ENCODE measurements at regions not wholly inside any gene's neighbourhood (a gene's known extent, or its start where the extent isn't known, plus 50 kb on each side); places are given as distances from the start of the nearest gene placed in this dataset.
A peak's percentile ranks its signal among the peaks of the same experiment; 100 is the strongest.

GRCh38 chr9:93372391-93372790 lies 79.1 kb upstream of the FAM120A start:
- Histone ChIP-seq H3K9me3 (ENCODE audit: severe bottlenecking) (no peaks in the 10 kb centered on the region), H3K36me3 (no peaks in the 10 kb centered on the region), H3K27me3 (ENCODE audit: insufficient read depth, low read depth, severe bottlenecking) (no peaks in the 10 kb centered on the region), H3K27ac (no peak overlapping the region), H3K4me3 (ENCODE audit: low read depth, low read length) (no peak overlapping the region)
- DNase-seq, result no peak
- no peak for TF ChIP-seq CTCF (IDR thresholded peaks at IDR 0.05; ENCODE audit: low read depth, low read length)

- no peak for DNase-seq
- TF ChIP-seq CTCF (IDR thresholded peaks at IDR 0.05; ENCODE audit: low read depth, low read length), result no peak
- H3K27ac ChIP-seq, result no peak overlapping the region
- no peak overlapping the region for H3K4me3 ChIP-seq (ENCODE audit: low read depth, low read length)
- H3K36me3 ChIP-seq, result no peaks in the 10 kb centered on the region
- H3K27me3 ChIP-seq (ENCODE audit: insufficient read depth, low read depth, severe bottlenecking), result no peaks in the 10 kb centered on the region
- H3K9me3 ChIP-seq (ENCODE audit: severe bottlenecking), result no peaks in the 10 kb centered on the region
Observed at GRCh38 chr9:93376411-93376810, 75.1 kb upstream of the FAM120A start.

- no peaks in the 10 kb centered on the region for H3K27me3 ChIP-seq (ENCODE audit: insufficient read depth, low read depth, severe bottlenecking)
- H3K9me3 ChIP-seq (ENCODE audit: severe bottlenecking), result no peaks in the 10 kb centered on the region
- H3K27ac ChIP-seq, result no peak overlapping the region
- no peak for TF ChIP-seq CTCF (IDR thresholded peaks at IDR 0.05; ENCODE audit: low read depth, low read length)
- H3K4me3 ChIP-seq (ENCODE audit: low read depth, low read length), result no peak overlapping the region
- no peak for DNase-seq
- no peaks in the 10 kb centered on the region for H3K36me3 ChIP-seq
Observed at GRCh38 chr9:93378276-93378675, 73.2 kb upstream of the FAM120A start.

- no peak for DNase-seq
- Histone ChIP-seq H3K36me3 (no peaks in the 10 kb centered on the region), H3K9me3 (ENCODE audit: severe bottlenecking) (no peaks in the 10 kb centered on the region), H3K4me3 (ENCODE audit: low read depth, low read length) (no peak overlapping the region), H3K27me3 (ENCODE audit: insufficient read depth, low read depth, severe bottlenecking) (no peaks in the 10 kb centered on the region), H3K27ac (no peak overlapping the region)
- no peak for TF ChIP-seq CTCF (IDR thresholded peaks at IDR 0.05; ENCODE audit: low read depth, low read length)
Observed at GRCh38 chr9:93379051-93379450, 72.4 kb upstream of the FAM120A start.

- Histone ChIP-seq H3K27me3 (ENCODE audit: insufficient read depth, low read depth, severe bottlenecking) (no peaks in the 10 kb centered on the region), H3K9me3 (ENCODE audit: severe bottlenecking) (no peaks in the 10 kb centered on the region), H3K36me3 (no peaks in the 10 kb centered on the region), H3K27ac (no peak overlapping the region), H3K4me3 (ENCODE audit: low read depth, low read length) (no peak overlapping the region)
- no peak for DNase-seq
- no peak for TF ChIP-seq CTCF (IDR thresholded peaks at IDR 0.05; ENCODE audit: low read depth, low read length)
Observed at GRCh38 chr9:93380410-93381060, 71.0 kb upstream of the FAM120A start.

GRCh38 chr9:93387791-93388190 lies 63.7 kb upstream of the FAM120A start:
- Histone ChIP-seq H3K4me3 (ENCODE audit: low read depth, low read length) (no peak overlapping the region), H3K36me3 (no peaks in the 10 kb centered on the region), H3K27ac (no peak overlapping the region), H3K9me3 (ENCODE audit: severe bottlenecking) (no peaks in the 10 kb centered on the region), H3K27me3 (ENCODE audit: insufficient read depth, low read depth, severe bottlenecking) (no peaks in the 10 kb centered on the region)
- DNase-seq, result peak; percentile 42
- TF ChIP-seq CTCF (IDR thresholded peaks at IDR 0.05; ENCODE audit: low read depth, low read length), result no peak

Measured in WERI-Rb-1 (cell line).